ENCODE measurements at regions not wholly inside any gene's neighbourhood (a gene's known extent, or its start where the extent isn't known, plus 50 kb on each side); places are given as distances from the start of the nearest gene placed in this dataset.

- no peak for DNase-seq (ENCODE audit: low spot score)
These were observed 78.1 kb downstream of the ASB9 start for GRCh38 chrX:15191830-15192229.

- DNase-seq (ENCODE audit: low spot score): no peak
These were observed 81.8 kb downstream of the ASB9 start for GRCh38 chrX:15188039-15188438.

GRCh38 chrX:15177316-15177715 lies 92.6 kb downstream of the ASB9 start:
- DNase-seq (ENCODE audit: low spot score): no peak

GRCh38 chrX:15173411-15173810 lies 96.5 kb downstream of the ASB9 start:
- no peak for DNase-seq (ENCODE audit: low spot score)

- no peak for DNase-seq (ENCODE audit: low spot score)
These were observed 99.0 kb downstream of the ASB9 start for GRCh38 chrX:15170927-15171326.

DNA sequence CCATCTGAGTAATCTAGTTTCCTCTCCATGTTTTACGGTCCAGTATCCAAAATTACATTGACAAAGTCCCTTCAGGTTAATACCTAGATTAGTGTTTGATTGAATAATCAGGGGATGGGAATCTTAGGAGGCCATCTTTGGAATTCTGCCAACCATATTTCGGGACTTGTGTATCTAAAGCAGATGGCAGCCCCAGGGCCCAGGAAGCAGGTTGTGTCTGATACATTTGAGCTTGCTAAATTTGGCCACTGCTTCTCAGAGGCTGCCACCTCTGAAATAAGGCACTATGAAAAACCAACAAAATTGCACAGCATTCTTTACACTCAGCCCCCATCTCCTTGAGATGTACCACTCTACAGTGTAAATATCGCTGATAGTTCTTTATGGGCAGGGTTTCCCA lies 102.1 kb downstream of the ASB9 start:
- DNase-seq (ENCODE audit: low spot score): no peak

GRCh38 chrX:15165832-15166231 lies 104.1 kb downstream of the ASB9 start:
- DNase-seq (ENCODE audit: low spot score): no peak

DNA sequence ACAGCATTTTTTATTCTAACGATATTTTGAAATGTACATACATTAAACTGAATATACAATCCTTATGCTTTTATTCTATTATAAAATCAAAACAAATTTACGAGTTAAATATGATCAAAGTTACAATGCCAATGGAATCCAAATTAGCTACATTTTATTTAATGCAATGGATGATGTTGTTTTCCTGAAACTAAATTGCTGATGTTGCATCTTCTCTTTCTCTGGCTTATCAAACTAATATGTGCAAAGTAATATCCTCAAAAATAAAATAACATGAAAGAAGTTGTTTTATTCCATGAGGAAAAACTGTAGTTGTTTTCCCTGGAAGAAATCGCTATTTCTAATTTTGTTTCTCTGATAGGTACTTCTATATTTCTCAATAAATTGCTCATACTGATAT lies 106.8 kb downstream of the ASB9 start:
- DNase-seq (ENCODE audit: low spot score): no peak

DNA sequence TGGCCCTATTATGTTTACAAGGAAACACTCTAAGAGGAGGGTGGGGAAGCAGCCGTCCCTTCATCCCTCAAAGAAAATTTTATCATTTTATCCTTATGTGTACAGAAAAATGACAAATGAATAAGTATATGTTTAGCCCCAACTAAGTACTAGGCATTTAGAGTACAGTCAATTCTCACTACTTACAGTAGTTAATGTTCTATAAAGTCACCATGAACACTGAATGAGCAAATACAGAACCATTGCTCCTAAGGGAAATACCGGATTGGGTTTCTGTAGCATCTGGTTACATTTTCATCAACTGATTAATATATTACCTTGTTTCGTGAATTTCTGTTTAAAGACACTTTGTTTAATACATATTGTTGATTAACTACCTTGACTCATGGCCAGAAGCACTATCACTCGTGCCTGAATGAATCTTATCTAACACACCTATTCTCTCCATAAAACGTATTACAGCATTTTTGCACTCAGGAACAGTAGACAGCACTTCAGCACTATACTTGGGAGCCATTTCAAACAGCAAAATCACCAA lies 109.3 kb downstream of the ASB9 start:
- no peak for DNase-seq (ENCODE audit: low spot score)

DNA sequence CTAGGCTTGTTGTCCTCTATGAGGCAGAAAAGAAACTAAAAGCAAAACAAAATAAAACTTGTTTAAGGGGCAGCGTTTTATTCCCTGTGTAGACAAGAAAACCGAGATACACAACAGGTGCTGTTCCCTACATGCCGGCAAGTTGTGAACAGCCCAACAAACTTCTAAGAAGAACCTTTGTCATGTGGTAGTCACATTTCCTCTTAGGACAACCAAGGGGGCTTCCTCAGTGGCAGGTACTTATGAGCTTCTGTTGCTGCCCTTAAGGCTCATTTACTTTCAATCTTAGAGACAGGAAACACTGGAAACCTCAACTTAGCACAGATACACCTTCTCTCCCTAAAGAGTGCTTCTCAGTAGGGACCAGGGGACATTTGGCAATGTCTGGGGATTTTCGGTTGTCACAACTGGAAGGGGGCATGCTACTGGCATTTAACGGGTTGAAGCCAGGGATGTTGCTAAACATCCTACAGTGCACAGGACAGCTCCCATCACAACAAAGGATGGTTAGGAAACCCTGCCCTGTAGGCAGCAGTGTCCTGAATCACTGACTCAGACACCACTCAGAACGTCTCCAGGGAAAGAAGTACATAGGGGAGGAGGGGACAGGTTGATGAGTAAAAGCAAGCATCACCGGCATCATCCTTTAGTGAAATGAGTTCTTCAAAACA lies 111.0 kb downstream of the ASB9 start:
- no peak for DNase-seq (ENCODE audit: low spot score)

DNA sequence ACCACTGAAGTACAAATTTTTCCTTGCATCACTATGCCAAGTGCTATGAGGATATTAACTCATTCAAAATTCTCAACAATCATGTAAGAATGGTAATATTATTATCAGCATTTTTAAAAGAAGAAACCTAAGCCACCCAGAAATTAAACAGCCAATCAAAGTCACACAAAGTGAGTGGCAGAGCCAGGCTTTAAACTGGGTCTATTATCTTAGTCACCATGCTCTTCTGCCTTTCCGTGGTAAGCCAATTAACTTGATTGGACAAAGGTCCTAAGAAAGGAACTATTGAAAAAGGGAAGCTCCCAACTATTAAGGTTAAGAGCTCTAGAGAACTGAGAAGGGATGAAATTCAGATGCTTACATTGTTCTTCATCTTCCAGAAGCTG lies 111.5 kb downstream of the ASB9 start:
- DNase-seq (ENCODE audit: low spot score): no peak

DNA sequence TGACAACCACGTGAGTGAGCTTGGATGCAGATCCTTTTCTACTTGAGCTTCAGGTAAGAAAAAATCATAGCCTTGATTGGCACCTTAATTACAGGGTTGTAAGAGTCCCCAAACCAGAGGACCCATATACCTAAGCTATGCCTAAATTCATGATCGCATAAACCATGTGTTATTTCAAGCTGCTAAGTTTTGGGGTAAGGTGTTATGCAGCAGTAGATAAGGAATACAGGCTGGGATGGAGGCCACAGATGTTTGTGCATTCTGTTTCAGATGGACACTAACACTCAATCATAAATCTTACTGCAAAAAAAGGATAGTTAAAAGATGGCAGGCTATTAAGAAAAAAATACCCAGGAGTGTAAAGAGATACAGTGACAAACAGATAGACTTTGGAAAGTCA lies 112.3 kb downstream of the ASB9 start:
- DNase-seq (ENCODE audit: low spot score): no peak

GRCh38 chrX:15151267-15152186 lies 118.4 kb downstream of the ASB9 start:
- DNase-seq (ENCODE audit: low spot score): no peak

DNA sequence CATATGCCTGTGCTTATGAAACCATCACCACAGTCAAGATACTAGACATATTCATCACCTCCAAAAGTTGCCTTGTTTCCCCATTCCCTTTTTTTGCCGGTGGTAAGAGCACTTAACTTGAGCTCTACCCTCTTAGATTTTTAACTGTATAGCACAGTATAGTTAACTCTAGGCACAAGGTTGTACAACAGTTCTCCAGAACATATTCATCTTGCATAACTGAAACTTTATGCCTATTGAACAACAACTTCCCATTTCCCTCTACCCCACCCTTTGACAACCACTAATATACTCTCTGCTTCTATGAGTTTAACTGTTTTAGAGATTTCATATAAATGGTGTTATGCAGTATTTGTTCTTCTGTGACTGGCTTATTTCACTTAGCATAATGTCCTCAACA lies 119.3 kb downstream of the ASB9 start:
- no peak for DNase-seq (ENCODE audit: low spot score)

DNA sequence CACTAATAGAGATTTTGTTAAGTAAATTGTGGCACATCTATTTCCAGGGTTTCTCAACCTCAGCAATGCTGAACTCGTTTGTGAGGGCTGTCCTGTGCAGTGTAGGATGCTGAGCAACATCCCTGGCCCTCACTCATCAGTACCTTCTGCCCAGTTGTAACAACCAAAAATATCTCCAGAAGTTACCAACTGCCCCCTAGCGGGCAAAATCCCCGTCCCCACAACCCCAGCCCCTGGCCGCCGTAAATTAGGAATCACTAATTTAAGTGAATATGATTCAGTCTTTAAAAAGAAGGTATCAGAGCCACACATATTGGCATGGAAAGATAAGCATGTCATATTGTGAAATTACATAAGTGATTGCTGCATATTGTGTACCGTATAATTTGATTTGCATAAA lies 123.4 kb downstream of the ASB9 start:
- DNase-seq (ENCODE audit: low spot score): peak; percentile 16

DNA sequence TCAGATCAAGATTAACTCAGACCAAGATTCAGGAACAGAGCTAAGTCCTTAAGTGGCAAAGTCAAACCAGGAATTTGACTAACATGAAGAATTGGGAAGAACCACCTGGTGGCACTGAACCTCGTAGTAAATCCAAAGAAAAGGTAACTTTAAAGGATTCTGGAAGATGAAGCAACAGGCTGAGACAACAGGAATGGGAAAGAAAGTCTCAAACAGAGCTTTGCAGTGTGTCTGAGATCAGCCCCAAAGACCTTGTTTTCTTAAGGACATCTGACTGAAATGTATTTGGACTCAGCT lies 126.1 kb downstream of the ASB9 start:
- no peak for DNase-seq (ENCODE audit: low spot score)

DNA sequence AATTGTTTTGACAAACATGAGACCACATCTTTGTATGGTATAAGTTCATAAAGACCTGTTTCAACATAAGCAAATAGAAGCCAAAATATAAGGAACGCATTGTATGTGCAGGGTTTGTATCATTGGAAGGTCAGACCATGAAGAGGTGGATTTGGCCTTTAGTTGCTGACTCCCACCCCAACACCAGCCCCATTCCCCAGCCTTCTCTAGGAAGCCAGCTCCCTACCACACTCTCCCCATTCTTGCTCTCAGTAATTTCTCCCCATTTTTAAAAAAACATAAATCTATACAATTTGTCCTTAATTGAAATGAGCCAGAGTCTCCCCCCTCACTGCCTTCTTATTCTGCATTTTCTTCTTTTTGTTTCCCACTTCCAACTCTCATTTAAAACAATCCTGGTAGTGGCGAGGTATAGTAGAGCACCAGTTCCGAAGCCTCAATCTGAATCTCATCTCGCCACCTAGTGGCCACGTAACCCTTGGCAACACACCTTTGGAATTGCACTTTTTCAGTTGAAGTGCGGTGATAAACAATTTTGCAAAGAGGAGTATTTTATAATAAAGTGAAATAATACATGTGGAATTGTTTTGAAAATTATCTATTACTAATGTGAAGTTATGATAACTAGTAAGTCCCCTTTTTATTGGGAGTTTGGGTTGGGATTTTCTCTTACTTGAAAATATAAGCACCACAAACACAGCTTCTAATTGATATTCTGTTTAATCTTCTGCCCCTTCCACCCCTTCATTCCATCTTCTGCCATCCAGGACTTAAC lies 126.6 kb downstream of the ASB9 start:
- DNase-seq (ENCODE audit: low spot score): peak; percentile 21

- no peak for DNase-seq (ENCODE audit: low spot score)
These were observed 127.7 kb downstream of the ASB9 start for GRCh38 chrX:15142084-15142715.

- no peak for DNase-seq (ENCODE audit: low spot score)
These were observed 133.1 kb downstream of the ASB9 start for GRCh38 chrX:15136795-15137194.

GRCh38 chrX:15129412-15129811 lies 140.5 kb downstream of the ASB9 start:
- no peak for DNase-seq (ENCODE audit: low spot score)

- DNase-seq (ENCODE audit: low spot score): no peak
These were observed 141.0 kb downstream of the ASB9 start for GRCh38 chrX:15128861-15129260.

DNA sequence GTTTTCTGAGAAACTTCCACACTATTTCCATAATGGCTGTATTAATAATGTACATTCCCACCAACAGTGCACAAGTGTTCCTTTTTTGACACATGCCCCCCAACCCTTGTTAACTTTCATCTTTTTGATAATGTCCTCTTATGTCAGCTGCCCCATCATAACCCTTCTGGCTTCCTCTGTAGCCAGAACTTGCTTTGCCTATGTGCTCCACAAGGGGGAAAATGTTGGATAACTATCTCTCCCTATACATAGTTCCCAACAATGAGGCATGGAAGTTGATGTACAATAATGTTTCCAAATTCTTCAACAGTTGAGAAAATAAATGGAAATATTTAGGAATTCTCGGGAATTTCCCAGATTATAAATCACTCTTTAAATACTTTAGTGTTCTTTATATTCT lies 142.9 kb downstream of the ASB9 start:
- DNase-seq (ENCODE audit: low spot score): no peak
